ENCODE measurements at regions not wholly inside any gene's neighbourhood (a gene's known extent, or its start where the extent isn't known, plus 50 kb on each side); places are given as distances from the start of the nearest gene placed in this dataset.

GRCh38 chr14:62071039-62071438 is 308.8 kb downstream of the SNAPC1 start:
- Mint-ChIP-seq H3K4me1 (no peaks in the 10 kb centered on the region), H3K36me3 (ENCODE audit: low read depth) (no peaks in the 10 kb centered on the region), H3K9me3 (ENCODE audit: low read depth) (no peaks in the 10 kb centered on the region), H3K4me3 (no peak overlapping the region), H3K27ac (no peak overlapping the region), H3K27me3 (peaks cover 2% of the 10 kb centered on the region)
- no peak for ATAC-seq
- intact Hi-C loops (cut with DNase I, micrococcal nuclease), result no loop called here
- DNase-seq, result no peak
- ChIA-PET POLR2A (no interaction called here), CTCF (interaction anchor here (0.8 to 1.1 kb wide), 2 partner anchors 55 to 208 kb away, joined by 3 to 4 read pairs; no protein-coding TSS in a partner anchor)

GRCh38 chr14:62076368-62076767 is 314.1 kb downstream of the SNAPC1 start:
- no peak for DNase-seq
- Mint-ChIP-seq H3K27ac (no peak overlapping the region), H3K36me3 (ENCODE audit: low read depth) (no peaks in the 10 kb centered on the region), H3K27me3 (no peaks in the 10 kb centered on the region), H3K4me1 (peaks cover 28% of the 10 kb centered on the region), H3K4me3 (no peak overlapping the region), H3K9me3 (ENCODE audit: low read depth) (no peaks in the 10 kb centered on the region)
- intact Hi-C loops (cut with DNase I, micrococcal nuclease), result no loop called here
- ChIA-PET CTCF (no interaction called here), POLR2A (interaction anchor here (0.6 kb wide), 1 partner anchor 93 kb away, joined by 3 read pairs; no protein-coding TSS in a partner anchor)
- ATAC-seq, result no peak

GRCh38 chr14:62076825-62077605 is 314.8 kb downstream of the SNAPC1 start:
- Mint-ChIP-seq H3K36me3 (ENCODE audit: low read depth) (no peaks in the 10 kb centered on the region), H3K4me3 (no peak overlapping the region), H3K27me3 (no peaks in the 10 kb centered on the region), H3K9me3 (ENCODE audit: low read depth) (no peaks in the 10 kb centered on the region), H3K4me1 (peaks cover 34% of the 10 kb centered on the region), H3K27ac (no peak overlapping the region)
- intact Hi-C loops (cut with DNase I, micrococcal nuclease), result no loop called here
- no peak for ATAC-seq
- ChIA-PET POLR2A (interaction anchor here (0.6 kb wide), 1 partner anchor 93 kb away, joined by 3 read pairs; no protein-coding TSS in a partner anchor), CTCF (interaction anchor here (0.6 to 0.9 kb wide), 4 partner anchors 40 to 236 kb away, joined by 3 to 4 read pairs (median 3); no protein-coding TSS in a partner anchor)
- no peak for DNase-seq

GRCh38 chr14:62077676-62078261 is 315.5 kb downstream of the SNAPC1 start:
- no peaks in the 10 kb centered on the region for H3K9me3 Mint-ChIP-seq (ENCODE audit: low read depth)
- CTCF ChIA-PET, result interaction anchor here (0.6 to 1.3 kb wide), 6 partner anchors 41 to 235 kb away, joined by 3 to 4 read pairs (median 3); no protein-coding TSS in a partner anchor
- intact Hi-C loops (cut with DNase I, micrococcal nuclease), result no loop called here

GRCh38 chr14:62079038-62079437 is 316.8 kb downstream of the SNAPC1 start:
- ATAC-seq, result no peak
- CTCF ChIA-PET, result interaction anchor here (0.6 to 1.3 kb wide), 2 partner anchors 47 to 284 kb away, joined by 4 read pairs; no protein-coding TSS in a partner anchor
- DNase-seq, result no peak
- Mint-ChIP-seq H3K9me3 (ENCODE audit: low read depth) (no peaks in the 10 kb centered on the region), H3K27ac (no peak overlapping the region), H3K4me3 (no peak overlapping the region), H3K36me3 (ENCODE audit: low read depth) (no peaks in the 10 kb centered on the region), H3K4me1 (peaks cover 36% of the 10 kb centered on the region), H3K27me3 (no peaks in the 10 kb centered on the region)
- POLR2A ChIA-PET, result interaction anchor here (0.6 kb wide), 1 partner anchor 544 kb away, joined by 3 read pairs; no protein-coding TSS in a partner anchor
- intact Hi-C loops (cut with DNase I, micrococcal nuclease), result no loop called here

More at GRCh38 chr14:62077676-62078261, 315.5 kb downstream of the SNAPC1 start:
- Mint-ChIP-seq H3K27me3 (no peaks in the 10 kb centered on the region), H3K36me3 (ENCODE audit: low read depth) (no peaks in the 10 kb centered on the region), H3K27ac (no peak overlapping the region), H3K4me3 (no peak overlapping the region), H3K4me1 (peaks cover 36% of the 10 kb centered on the region)
- no peak for ATAC-seq
- POLR2A ChIA-PET, result no interaction called here
- peak; percentile 18 for DNase-seq

GRCh38 chr14:62081012-62081612 is 318.9 kb downstream of the SNAPC1 start:
- DNase-seq (no peak), ATAC-seq (no peak)
- intact Hi-C loops (cut with DNase I, micrococcal nuclease), result no loop called here
- H3K27ac Mint-ChIP-seq, result no peak overlapping the region
- CTCF ChIA-PET, result no interaction called here
- H3K4me1 Mint-ChIP-seq, result peaks cover 36% of the 10 kb centered on the region
- no peaks in the 10 kb centered on the region for H3K36me3 Mint-ChIP-seq (ENCODE audit: low read depth)
- H3K27me3 Mint-ChIP-seq, result peaks cover 2% of the 10 kb centered on the region
- no peak overlapping the region for H3K4me3 Mint-ChIP-seq
- POLR2A ChIA-PET, result no interaction called here
- H3K9me3 Mint-ChIP-seq (ENCODE audit: low read depth), result peaks cover 2% of the 10 kb centered on the region

GRCh38 chr14:62081951-62082350 is 319.7 kb downstream of the SNAPC1 start:
- DNase-seq (peak; percentile 12), ATAC-seq (peak; percentile 39)
- intact Hi-C loops (cut with DNase I, micrococcal nuclease), result no loop called here
- Mint-ChIP-seq H3K4me1 (peaks cover 30% of the 10 kb centered on the region), H3K4me3 (no peak overlapping the region), H3K27ac (no peak overlapping the region), H3K27me3 (peaks cover 4% of the 10 kb centered on the region), H3K9me3 (ENCODE audit: low read depth) (peaks cover 2% of the 10 kb centered on the region), H3K36me3 (ENCODE audit: low read depth) (no peaks in the 10 kb centered on the region)
- ChIA-PET POLR2A (no interaction called here), CTCF (interaction anchor here (0.8 kb wide), 1 partner anchor 45 kb away, joined by 3 read pairs; no protein-coding TSS in a partner anchor)

GRCh38 chr14:62082779-62083178 is 320.6 kb downstream of the SNAPC1 start:
- no peak for DNase-seq
- ATAC-seq, result no peak
- peaks cover 6% of the 10 kb centered on the region for H3K27me3 Mint-ChIP-seq
- CTCF ChIA-PET, result no interaction called here
- no peaks in the 10 kb centered on the region for H3K36me3 Mint-ChIP-seq (ENCODE audit: low read depth)
- H3K4me3 Mint-ChIP-seq, result no peak overlapping the region
- peaks cover 2% of the 10 kb centered on the region for H3K9me3 Mint-ChIP-seq (ENCODE audit: low read depth)
- H3K27ac Mint-ChIP-seq, result no peak overlapping the region
- H3K4me1 Mint-ChIP-seq, result peaks cover 22% of the 10 kb centered on the region
- POLR2A ChIA-PET, result no interaction called here
- intact Hi-C loops (cut with DNase I, micrococcal nuclease), result no loop called here

- CTCF ChIA-PET, result no interaction called here
- Mint-ChIP-seq H3K36me3 (ENCODE audit: low read depth) (no peaks in the 10 kb centered on the region), H3K27ac (no peak overlapping the region), H3K4me1 (peaks cover 13% of the 10 kb centered on the region), H3K27me3 (peaks cover 7% of the 10 kb centered on the region), H3K9me3 (ENCODE audit: low read depth) (peaks cover 2% of the 10 kb centered on the region), H3K4me3 (no peak overlapping the region)
- DNase-seq (no peak), ATAC-seq (no peak)
- POLR2A ChIA-PET, result no interaction called here
- intact Hi-C loops (cut with DNase I, micrococcal nuclease), result no loop called here
Measured at GRCh38 chr14:62084020-62084419, 321.8 kb downstream of the SNAPC1 start.

- H3K4me1 Mint-ChIP-seq, result no peaks in the 10 kb centered on the region
- ChIA-PET POLR2A (no interaction called here), CTCF (interaction anchor here (0.7 to 1.1 kb wide), 2 partner anchors 76 to 1352 kb away, joined by 3 read pairs; no protein-coding TSS in a partner anchor)
- no peak overlapping the region for H3K27ac Mint-ChIP-seq
- ATAC-seq, result no peak
- peaks cover 7% of the 10 kb centered on the region for H3K27me3 Mint-ChIP-seq
- intact Hi-C loops (cut with DNase I, micrococcal nuclease), result no loop called here
- no peak for DNase-seq
- H3K36me3 Mint-ChIP-seq (ENCODE audit: low read depth), result no peaks in the 10 kb centered on the region
- H3K9me3 Mint-ChIP-seq (ENCODE audit: low read depth), result peaks cover 2% of the 10 kb centered on the region
- no peak overlapping the region for H3K4me3 Mint-ChIP-seq
Measured at GRCh38 chr14:62087191-62087590, 325.0 kb downstream of the SNAPC1 start.

GRCh38 chr14:62093736-62094135 is 331.5 kb downstream of the SNAPC1 start:
- DNase-seq (no peak), ATAC-seq (no peak)
- no peak overlapping the region for H3K27ac Mint-ChIP-seq
- H3K27me3 Mint-ChIP-seq, result peaks cover 5% of the 10 kb centered on the region
- POLR2A ChIA-PET, result interaction anchor here (0.6 to 0.7 kb wide), 2 partner anchors 22 to 101 kb away, joined by 3 to 4 read pairs; no protein-coding TSS in a partner anchor
- CTCF ChIA-PET, result no interaction called here
- no peak overlapping the region for H3K4me3 Mint-ChIP-seq
- H3K4me1 Mint-ChIP-seq, result no peaks in the 10 kb centered on the region
- no peaks in the 10 kb centered on the region for H3K9me3 Mint-ChIP-seq (ENCODE audit: low read depth)
- intact Hi-C loops (cut with DNase I, micrococcal nuclease), result no loop called here
- no peaks in the 10 kb centered on the region for H3K36me3 Mint-ChIP-seq (ENCODE audit: low read depth)
